AG10803 (cell line): ENCODE measurements at regions not wholly inside any gene's neighbourhood (a gene's known extent, or its start where the extent isn't known, plus 50 kb on each side); places are given as distances from the start of the nearest gene placed in this dataset.

Experiments
- DNase-seq: peaks from one replicate; pipeline ENCODE4 v3.0.0; 2010; ENCODE audit warnings: low read depth
- H3K4me3 ChIP-seq: 2 replicates; pipeline ENCODE4 v1.5.1; 2011; ENCODE audit warnings: mild to moderate bottlenecking, low read length, control low read depth
- CTCF ChIP-seq: conservative IDR thresholded peaks from 2 replicates; pipeline ENCODE4 v1.5.1; 2011; ENCODE audit warnings: mild to moderate bottlenecking, low read length, control low read depth, inconsistent platforms

DNA sequence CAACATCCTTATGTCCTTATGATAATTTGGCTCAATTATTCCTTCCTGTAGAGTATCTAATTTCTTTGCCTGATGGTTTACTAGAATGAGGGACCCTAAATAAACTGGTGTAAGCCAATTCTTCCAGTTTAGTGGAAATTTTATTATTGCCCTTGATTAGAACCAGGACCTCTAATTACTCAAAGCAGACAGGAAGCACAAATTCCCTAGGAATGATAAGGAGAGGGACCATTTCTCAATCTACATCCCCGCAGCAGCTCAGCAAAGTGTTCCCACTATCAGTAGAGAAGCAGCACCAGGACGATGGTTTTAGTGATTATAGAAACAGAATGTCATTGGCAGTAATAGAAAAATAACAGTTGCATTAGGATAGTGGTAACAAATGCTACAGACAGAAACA, 97.1 kb downstream of the PLPPR4 start:
- no peak for TF ChIP-seq CTCF
- H3K4me3 ChIP-seq = no peak overlapping the region
- DNase-seq = no peak

GRCh38 chr1:99363531-99363930, 99.2 kb downstream of the PLPPR4 start:
- no peak overlapping the region for H3K4me3 ChIP-seq
- TF ChIP-seq CTCF = no peak
- no peak for DNase-seq

- DNase-seq = no peak
- no peak overlapping the region for H3K4me3 ChIP-seq
- no peak for TF ChIP-seq CTCF
Observed at GRCh38 chr1:99365141-99365540, 100.8 kb downstream of the PLPPR4 start.

- TF ChIP-seq CTCF = no peak
- no peak overlapping the region for H3K4me3 ChIP-seq
- DNase-seq = no peak
Observed at GRCh38 chr1:99365545-99365944, 101.3 kb downstream of the PLPPR4 start.

GRCh38 chr1:99369154-99369553, 104.9 kb downstream of the PLPPR4 start:
- no peak for TF ChIP-seq CTCF

GRCh38 chr1:99370476-99370875, 106.2 kb downstream of the PLPPR4 start:
- no peak overlapping the region for H3K4me3 ChIP-seq
- TF ChIP-seq CTCF = no peak
- no peak for DNase-seq

More at GRCh38 chr1:99369154-99369553, 104.9 kb downstream of the PLPPR4 start:
- no peak overlapping the region for H3K4me3 ChIP-seq
- no peak for DNase-seq

DNA sequence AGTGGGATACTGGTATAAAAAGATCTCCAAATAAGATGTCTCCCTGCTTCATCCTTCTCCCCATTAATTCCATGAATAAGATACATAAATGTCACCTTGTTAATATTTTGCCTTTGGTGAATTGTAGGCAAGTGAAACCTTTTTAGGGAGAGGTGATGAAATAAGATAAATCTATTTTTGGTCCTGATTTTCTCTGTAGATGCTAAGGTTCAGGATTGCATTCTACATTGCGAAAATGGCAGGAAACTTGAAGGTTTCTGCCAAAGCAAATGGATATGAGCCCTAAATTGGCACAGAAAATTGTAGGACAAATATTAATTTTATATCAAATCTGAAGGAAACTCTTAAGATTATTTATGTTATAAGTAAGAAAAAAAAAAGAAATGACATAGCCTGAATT, 107.1 kb downstream of the PLPPR4 start:
- no peak for DNase-seq
- no peak overlapping the region for H3K4me3 ChIP-seq
- no peak for TF ChIP-seq CTCF
